ENCODE measurements at regions not wholly inside any gene's neighbourhood (a gene's known extent, or its start where the extent isn't known, plus 50 kb on each side); places are given as distances from the start of the nearest gene placed in this dataset.
"Not testable (repeated sequence)": the region's sequence is repeated elsewhere in the genome, so short reads cannot be mapped to it uniquely, and the experiment has no call there.

DNA sequence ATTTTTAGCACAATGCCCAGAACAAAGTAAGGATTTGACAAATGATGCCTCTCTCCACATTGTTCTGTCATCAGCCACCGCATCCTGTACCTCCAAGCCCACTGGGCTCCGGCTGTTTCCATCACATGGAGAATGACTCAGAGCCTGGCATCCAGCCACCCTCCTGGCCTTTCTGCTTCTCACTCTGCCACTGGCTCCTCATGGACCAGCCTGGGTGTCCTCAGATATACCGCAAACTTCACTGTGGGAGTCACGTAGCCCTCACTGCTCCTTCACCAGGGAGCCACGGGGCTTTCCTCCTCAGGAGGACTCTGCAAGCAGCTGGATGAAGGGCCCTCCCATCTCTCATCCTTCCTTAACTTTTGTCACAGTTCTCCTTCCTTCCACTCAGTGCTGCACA is 943.0 kb downstream of the TUBA3C start:
- not testable (repeated sequence) for DNase-seq

DNA sequence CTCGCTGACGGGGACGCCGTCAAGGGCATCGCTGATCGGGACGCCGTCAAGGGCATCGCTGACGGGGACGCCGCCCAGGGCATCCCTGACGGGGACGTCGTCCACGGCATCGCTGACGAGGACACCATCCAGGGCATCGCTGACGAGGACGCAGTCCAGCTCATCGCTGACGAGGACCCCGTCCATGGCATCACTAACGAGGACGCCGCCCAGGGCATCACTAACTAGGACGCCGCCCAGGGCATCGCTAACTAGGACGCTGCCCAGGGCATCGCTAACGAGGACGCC is 945.2 kb downstream of the TUBA3C start:
- no peak for DNase-seq

- no peak for DNase-seq
Observed at GRCh38 chr13:18235756-18236527, 945.7 kb downstream of the TUBA3C start.

DNA sequence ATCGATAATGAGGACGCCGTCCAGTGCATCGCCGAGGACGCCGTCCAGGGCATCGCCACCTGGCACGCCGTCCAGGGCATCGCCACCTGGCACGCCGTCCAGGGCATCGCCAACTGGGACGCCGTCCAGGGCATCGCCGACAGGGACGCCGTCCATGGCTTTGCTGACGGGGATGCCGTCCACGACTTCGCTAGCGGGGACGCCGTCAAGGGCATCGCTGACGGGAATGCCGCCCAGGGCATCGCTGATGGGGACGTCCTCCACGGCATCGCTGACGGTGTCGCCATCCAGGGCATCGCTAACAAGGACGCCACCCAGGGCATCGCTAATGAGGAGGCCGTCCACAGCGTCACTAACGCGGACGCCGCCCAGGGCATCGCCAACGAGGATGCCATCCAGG is 946.5 kb downstream of the TUBA3C start:
- no peak for DNase-seq

GRCh38 chr13:18234451-18234850 is 947.2 kb downstream of the TUBA3C start:
- DNase-seq, result not testable (repeated sequence)

GRCh38 chr13:18233783-18234299 is 947.8 kb downstream of the TUBA3C start:
- no peak for DNase-seq

GRCh38 chr13:18232994-18233782 is 948.4 kb downstream of the TUBA3C start:
- DNase-seq, result no peak

- no peak for DNase-seq
Observed at GRCh38 chr13:18232298-18232993, 949.2 kb downstream of the TUBA3C start.

GRCh38 chr13:18224411-18224810 is 957.2 kb downstream of the TUBA3C start:
- DNase-seq, result not testable (repeated sequence)

DNA sequence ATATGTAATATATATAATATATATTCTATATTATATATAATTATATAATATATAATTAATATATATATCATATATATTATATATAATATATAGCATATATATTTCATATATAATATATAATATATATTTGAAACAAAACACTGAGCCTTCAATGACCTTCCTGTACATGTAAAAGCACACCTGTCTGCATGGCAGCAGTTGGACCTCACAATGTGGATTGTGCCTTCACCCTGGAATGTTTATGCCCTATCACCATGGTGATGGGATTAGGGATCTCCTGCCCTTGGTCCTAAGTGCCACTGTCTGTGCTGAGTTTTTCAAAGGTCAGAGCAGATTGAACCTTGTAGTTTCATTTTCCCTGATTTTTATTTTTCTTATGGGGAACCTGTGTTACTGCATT is 966.9 kb downstream of the TUBA3C start:
- not testable (repeated sequence) for DNase-seq

DNA sequence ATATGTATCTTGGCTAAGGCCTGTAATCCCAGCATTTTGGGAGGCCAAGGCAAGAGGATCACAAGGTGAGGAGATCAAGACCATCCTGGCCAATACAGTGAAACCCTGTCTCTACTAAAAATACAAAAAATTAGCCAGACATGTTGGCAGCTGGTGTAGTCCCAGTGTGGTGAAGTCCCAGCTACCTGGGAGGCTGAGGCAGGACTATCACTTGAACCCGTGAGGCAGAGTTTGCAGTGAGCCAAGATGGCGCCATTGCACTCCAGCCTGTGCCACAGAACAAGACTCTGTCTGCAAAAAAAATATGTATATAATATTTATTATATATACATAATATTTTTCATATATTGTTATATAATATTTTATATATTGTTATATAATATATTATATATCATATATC is 968.1 kb downstream of the TUBA3C start:
- DNase-seq, result not testable (repeated sequence)

DNA sequence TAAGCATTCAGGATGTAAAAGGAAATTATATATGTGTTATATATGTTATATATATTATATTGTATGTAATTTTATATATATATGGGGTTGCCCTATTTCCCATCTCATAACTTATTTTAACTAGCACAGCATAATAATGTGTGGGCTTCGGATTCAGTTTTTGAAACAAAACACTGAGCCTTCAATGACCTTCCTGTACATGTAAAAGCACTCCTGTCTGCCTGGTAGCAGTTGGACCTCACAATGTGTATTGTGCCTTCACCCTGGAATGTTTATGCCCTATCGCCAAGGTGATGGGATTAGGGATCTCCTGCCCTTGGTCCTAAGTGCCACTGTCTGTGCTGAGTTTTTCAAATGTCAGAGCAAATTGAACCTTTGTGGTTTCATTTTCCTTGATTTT is 968.8 kb downstream of the TUBA3C start:
- DNase-seq, result no peak

DNA sequence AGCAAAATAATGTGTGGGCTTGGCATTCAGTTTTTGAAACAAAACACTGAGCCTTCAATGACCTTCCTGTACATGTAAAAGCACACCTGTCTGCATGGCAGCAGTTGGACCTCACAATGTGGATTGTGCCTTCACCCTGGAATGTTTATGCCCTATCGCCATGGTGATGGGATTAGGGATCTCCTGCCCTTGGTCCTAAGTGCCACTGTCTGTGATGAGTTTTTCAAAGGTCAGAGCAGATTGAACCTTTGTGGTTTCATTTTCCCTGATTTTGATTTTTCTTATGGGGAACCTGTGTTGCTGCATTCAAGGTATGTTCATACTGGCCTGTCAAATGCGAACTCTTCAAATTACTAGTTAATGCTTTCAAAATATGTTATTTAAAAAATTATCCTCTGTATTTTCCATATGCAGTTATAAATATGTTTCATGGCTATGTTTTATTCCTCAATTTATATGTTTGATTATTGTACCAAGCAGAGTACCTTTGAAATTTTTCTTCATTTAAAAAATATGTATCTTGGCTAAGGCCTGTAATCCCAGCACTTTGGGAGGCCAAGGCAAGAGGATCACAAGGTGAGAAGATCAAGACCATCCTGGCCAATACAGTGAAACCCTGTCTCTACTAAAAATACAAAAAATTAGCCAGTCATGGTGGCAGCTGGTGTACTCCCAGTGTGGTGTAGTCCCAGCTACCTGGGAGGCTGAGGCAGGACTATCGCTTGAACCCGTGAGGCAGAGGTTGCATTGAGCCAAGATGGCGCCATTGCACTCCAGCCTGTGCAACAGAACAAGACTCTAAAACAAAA is 969.7 kb downstream of the TUBA3C start:
- DNase-seq, result peak; percentile 0

- not testable (repeated sequence) for DNase-seq
Observed at GRCh38 chr13:18204614-18205178, 976.9 kb downstream of the TUBA3C start.

DNA sequence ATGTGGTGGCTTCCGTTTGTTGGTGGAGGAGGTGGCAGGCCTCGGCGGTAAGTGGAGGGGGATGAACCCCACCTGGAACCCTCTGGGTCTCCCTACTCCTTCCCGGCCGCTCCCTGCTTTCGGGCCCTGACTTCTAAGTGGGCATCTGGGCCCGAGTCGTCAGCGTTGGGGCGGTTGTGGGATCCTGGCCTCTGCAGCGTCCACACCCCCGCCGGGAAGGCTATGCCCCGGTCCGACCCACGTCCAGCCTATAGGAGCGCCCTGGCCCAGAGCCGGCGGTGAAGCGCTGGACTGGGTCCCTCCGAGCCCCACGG is 986.3 kb downstream of the TUBA3C start:
- not testable (repeated sequence) for DNase-seq

DNA sequence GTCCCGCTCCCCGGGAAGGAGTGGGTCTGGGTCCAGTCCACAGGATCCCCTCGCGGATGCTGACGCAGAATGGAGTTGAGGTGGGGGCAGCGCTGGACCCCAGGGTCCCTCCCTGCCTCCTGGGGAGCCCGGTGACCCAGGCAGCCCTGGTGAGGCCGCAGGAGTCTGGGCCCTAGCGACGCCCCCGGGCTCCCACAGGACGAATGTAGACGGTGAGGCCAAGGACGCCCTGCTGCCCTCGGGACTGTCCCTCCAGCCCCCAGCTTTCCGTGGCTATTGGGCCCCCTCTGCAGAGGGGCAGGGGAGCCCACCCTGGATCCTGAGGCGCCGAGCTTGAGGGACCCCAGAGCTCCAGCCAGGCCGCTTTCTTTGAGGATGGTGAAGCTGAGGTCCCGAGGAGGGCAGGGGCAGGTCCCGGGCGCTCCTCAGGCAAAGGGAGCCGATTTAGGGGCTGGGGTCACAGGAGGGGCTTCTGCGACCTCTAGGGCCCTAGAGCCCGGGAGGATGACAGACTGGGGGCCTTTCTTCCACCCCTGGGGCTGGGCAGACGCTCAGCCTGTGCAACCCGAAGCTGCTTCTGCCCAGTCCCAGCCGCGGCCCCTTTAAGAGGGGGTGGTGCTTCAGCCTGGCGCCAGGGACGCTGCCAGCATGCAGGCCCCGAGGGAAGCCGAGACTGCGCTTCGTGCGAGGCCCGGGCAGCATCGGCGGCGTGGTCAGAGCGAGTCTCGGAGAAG is 986.8 kb downstream of the TUBA3C start:
- not testable (repeated sequence) for DNase-seq

DNA sequence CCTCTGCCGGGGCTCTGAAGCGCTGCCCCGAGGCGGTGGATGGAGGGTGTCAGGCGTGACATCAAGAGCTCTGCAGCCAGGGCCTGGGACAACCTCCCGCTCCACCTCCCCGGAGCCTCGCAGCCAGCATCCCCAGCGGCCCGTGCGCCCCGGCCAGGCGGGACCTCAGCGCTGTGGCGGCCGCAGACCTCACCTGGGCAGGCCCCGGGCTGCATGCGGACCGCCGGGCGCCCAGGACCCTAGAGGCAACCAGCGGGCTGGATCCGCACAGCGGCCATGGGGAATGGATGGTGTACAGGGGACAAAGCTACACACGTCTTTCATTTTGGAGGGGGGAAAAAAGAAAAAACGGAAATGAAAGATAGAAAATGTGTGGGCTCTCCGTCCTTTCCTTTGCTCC is 987.5 kb downstream of the TUBA3C start:
- DNase-seq, result not testable (repeated sequence)

Measured in left kidney (tissue), 1 donor.